Neural progenitor cell (in vitro differentiated cells): ENCODE measurements at regions not wholly inside any gene's neighbourhood (a gene's known extent, or its start where the extent isn't known, plus 50 kb on each side); places are given as distances from the start of the nearest gene placed in this dataset.
A peak's percentile ranks its signal among the peaks of the same experiment; 100 is the strongest.

ENCODE experiments used
- DNase-seq: peaks from one replicate; pipeline ENCODE4 v3.0.0-alpha.2; 2016; ENCODE audit warnings: low spot score
- H2AFZ ChIP-seq: fragments of 200-600 bp; sonication (generic); replicated peaks from 2 replicates; pipeline ENCODE4 v1.6.1; 2016; ENCODE audit warnings: antibody characterized with exemption
- H3F3A ChIP-seq: fragments of 200-600 bp; sonication (generic); 2 replicates; pipeline ENCODE4 v1.6.1; 2016; ENCODE audit warnings: antibody characterized with exemption, low read depth
- H3K27ac ChIP-seq: fragments of 200-600 bp; sonication (generic); 2 replicates; pipeline ENCODE4 v1.5.1; 2016; ENCODE audit warnings: mild to moderate bottlenecking
- H3K27me3 ChIP-seq: fragments of 200-600 bp; sonication (generic); 2 replicates; pipeline ENCODE4 v1.6.1; 2016; ENCODE audit warnings: mild to moderate bottlenecking, moderate library complexity
- H3K36me3 ChIP-seq: fragments of 200-600 bp; sonication (generic); 2 replicates; pipeline ENCODE4 v1.5.1; 2016
- H3K4me1 ChIP-seq: fragments of 200-600 bp; sonication (generic); 2 replicates; pipeline ENCODE4 v1.6.1; 2016; ENCODE audit warnings: mixed run types
- H3K4me2 ChIP-seq: fragments of 200-600 bp; sonication (generic); 2 replicates; pipeline ENCODE4 v1.6.1; 2016
- H3K4me3 ChIP-seq: fragments of 200-600 bp; sonication (generic); 2 replicates; pipeline ENCODE4 v1.5.1; 2016
- H3K79me2 ChIP-seq: fragments of 200-600 bp; sonication (generic); 2 replicates; pipeline ENCODE4 v1.6.1; 2016; ENCODE audit warnings: low read depth
- H3K9ac ChIP-seq: fragments of 200-600 bp; sonication (generic); 2 replicates; pipeline ENCODE4 v1.6.1; 2016
- H3K9me3 ChIP-seq: fragments of 200-600 bp; sonication (generic); 2 replicates; pipeline ENCODE4 v1.5.1; 2016; ENCODE audit warnings: low read depth
- H4K20me1 ChIP-seq: fragments of 200-600 bp; sonication (generic); 2 replicates; pipeline ENCODE4 v1.6.1; 2016; ENCODE audit warnings: low read depth
- H3K27ac Mint-ChIP-seq: 3 replicates; pipeline ENCODE4 v1.8.0; 2021; ENCODE audit warnings: mixed read lengths
- H3K27me3 Mint-ChIP-seq: 2 replicates; pipeline ENCODE4 v1.8.0; 2022; ENCODE audit warnings: low read depth, mild to moderate bottlenecking, inconsistent platforms, moderate library complexity, mixed read lengths; ENCODE audit not compliant: insufficient read depth
- H3K36me3 Mint-ChIP-seq: 3 replicates; pipeline ENCODE4 v1.8.0; 2021; ENCODE audit warnings: mixed read lengths
- H3K4me1 Mint-ChIP-seq: 3 replicates; pipeline ENCODE4 v1.8.0; 2021; ENCODE audit warnings: mixed read lengths
- H3K4me3 Mint-ChIP-seq: 3 replicates; pipeline ENCODE4 v1.8.0; 2021; ENCODE audit warnings: mild to moderate bottlenecking, moderate library complexity, mixed read lengths
- H3K9me3 Mint-ChIP-seq: 3 replicates; pipeline ENCODE4 v1.8.0; 2020; ENCODE audit warnings: mixed read lengths
- EZH2 ChIP-seq: fragments of 200-600 bp; sonication (generic); IDR thresholded peaks from 2 replicates; pipeline ENCODE4 v1.6.1; 2017; ENCODE audit warnings: antibody characterized with exemption, mild to moderate bottlenecking, moderate library complexity
- EZH2phosphoT487 ChIP-seq: fragments of 200-600 bp; sonication (generic); IDR thresholded peaks from 2 replicates; pipeline ENCODE4 v1.6.1; 2017; ENCODE audit warnings: antibody characterized with exemption
- TF ChIP-seq, protein P1 (sequence below): fragments of 200-600 bp; sonication (generic); IDR thresholded peaks from 2 replicates; pipeline ENCODE4 v1.5.1; 2017; ENCODE audit warnings: antibody characterized with exemption, mild to moderate bottlenecking

DNA sequence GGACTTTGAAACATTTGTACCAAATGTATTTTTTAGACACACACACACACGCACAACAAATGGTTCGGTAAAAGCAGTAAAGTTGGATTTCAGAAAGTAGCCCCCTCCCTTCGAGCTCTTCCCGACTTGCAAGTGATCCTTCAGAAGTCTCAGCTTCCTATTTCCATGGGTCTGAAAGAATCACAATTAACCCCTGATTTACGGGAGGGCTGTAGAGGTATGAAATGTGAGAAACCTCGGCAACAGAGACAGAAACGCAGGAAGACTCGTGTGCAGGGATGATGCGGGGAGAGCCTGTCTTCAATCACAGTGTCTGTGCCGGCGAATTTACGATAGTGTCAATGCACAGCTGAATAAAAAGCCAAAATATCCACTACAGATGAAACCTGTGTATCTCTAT, 60.7 kb upstream of the VRK1 start:
- H3K9me3 Mint-ChIP-seq: no peaks in the 10 kb centered on the region
- DNase-seq: no peak
- Histone ChIP-seq H3K4me2 (no peak overlapping the region), H3K27ac (no peak overlapping the region), H3K9me3 (no peaks in the 10 kb centered on the region), H4K20me1 (no peaks in the 10 kb centered on the region), H3K79me2 (no peaks in the 10 kb centered on the region), H3K27me3 (peaks cover 4% of the 10 kb centered on the region), H3K9ac (no peak overlapping the region), H3K4me3 (no peak overlapping the region), H3F3A (peaks cover 13% of the 10 kb centered on the region), H3K36me3 (no peaks in the 10 kb centered on the region), H3K4me1 (peaks cover 16% of the 10 kb centered on the region), H2AFZ (peak overlapping the region; percentile 20)
- no peaks in the 10 kb centered on the region for H3K36me3 Mint-ChIP-seq
- H3K4me1 Mint-ChIP-seq: peaks cover 46% of the 10 kb centered on the region
- peak overlapping the region; percentile 19 for H3K4me3 Mint-ChIP-seq
- TF ChIP-seq EZH2phosphoT487 (no peak), EZH2 (no peak)
- TF ChIP-seq, protein P1, sequence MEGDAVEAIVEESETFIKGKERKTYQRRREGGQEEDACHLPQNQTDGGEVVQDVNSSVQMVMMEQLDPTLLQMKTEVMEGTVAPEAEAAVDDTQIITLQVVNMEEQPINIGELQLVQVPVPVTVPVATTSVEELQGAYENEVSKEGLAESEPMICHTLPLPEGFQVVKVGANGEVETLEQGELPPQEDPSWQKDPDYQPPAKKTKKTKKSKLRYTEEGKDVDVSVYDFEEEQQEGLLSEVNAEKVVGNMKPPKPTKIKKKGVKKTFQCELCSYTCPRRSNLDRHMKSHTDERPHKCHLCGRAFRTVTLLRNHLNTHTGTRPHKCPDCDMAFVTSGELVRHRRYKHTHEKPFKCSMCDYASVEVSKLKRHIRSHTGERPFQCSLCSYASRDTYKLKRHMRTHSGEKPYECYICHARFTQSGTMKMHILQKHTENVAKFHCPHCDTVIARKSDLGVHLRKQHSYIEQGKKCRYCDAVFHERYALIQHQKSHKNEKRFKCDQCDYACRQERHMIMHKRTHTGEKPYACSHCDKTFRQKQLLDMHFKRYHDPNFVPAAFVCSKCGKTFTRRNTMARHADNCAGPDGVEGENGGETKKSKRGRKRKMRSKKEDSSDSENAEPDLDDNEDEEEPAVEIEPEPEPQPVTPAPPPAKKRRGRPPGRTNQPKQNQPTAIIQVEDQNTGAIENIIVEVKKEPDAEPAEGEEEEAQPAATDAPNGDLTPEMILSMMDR: no peak
- no peak overlapping the region for H3K27ac Mint-ChIP-seq
- peaks cover 11% of the 10 kb centered on the region for H3K27me3 Mint-ChIP-seq

DNA sequence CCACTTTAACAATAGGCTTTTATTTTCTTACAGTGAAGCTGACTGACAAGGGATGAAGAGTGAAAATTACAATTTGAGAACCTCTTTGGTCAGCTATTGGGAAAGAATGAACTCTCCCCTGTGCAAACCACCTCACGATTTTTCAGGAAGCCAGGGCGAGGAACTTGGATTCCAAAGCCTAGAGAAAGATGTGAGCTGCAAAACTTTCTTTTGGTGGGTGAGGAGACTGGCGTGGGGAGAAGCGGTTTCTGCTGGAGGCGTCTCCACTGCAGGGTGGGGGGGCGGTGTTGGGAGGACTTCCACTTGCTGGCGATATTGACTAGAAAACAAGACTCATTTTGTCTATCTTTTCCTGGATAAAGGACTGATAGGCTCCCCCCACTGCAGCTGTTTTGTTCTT, 59.3 kb upstream of the VRK1 start:
- Mint-ChIP-seq H3K27ac (no peak overlapping the region), H3K27me3 (peaks cover 9% of the 10 kb centered on the region), H3K9me3 (no peaks in the 10 kb centered on the region), H3K36me3 (no peaks in the 10 kb centered on the region), H3K4me1 (peaks cover 51% of the 10 kb centered on the region), H3K4me3 (no peak overlapping the region)
- no peak for TF ChIP-seq EZH2phosphoT487
- TF ChIP-seq, protein P1: no peak
- TF ChIP-seq EZH2: no peak
- DNase-seq: no peak
- H3K9me3 ChIP-seq: no peaks in the 10 kb centered on the region
- no peak overlapping the region for H2AFZ ChIP-seq
- H3K36me3 ChIP-seq: no peaks in the 10 kb centered on the region
- no peak overlapping the region for H3K4me3 ChIP-seq
- peaks cover 20% of the 10 kb centered on the region for H3K4me1 ChIP-seq
- no peak overlapping the region for H3K9ac ChIP-seq
- H3K27me3 ChIP-seq: peaks cover 12% of the 10 kb centered on the region
- peaks cover 13% of the 10 kb centered on the region for H3F3A ChIP-seq
- H3K4me2 ChIP-seq: no peak overlapping the region
- H4K20me1 ChIP-seq: no peaks in the 10 kb centered on the region
- no peaks in the 10 kb centered on the region for H3K79me2 ChIP-seq
- H3K27ac ChIP-seq: no peak overlapping the region

- H3K4me3 ChIP-seq: no peak overlapping the region
- peak overlapping the region; percentile 6 for H3K27ac ChIP-seq
- peaks cover 9% of the 10 kb centered on the region for H3K27me3 Mint-ChIP-seq
- no peaks in the 10 kb centered on the region for H3K9me3 ChIP-seq
- H3K4me1 Mint-ChIP-seq: peaks cover 52% of the 10 kb centered on the region
- peaks cover 13% of the 10 kb centered on the region for H3F3A ChIP-seq
- DNase-seq: peak; percentile 35
- no peak for TF ChIP-seq EZH2
- TF ChIP-seq EZH2phosphoT487: no peak
- TF ChIP-seq, protein P1: no peak
- H3K79me2 ChIP-seq: no peaks in the 10 kb centered on the region
- H2AFZ ChIP-seq: peak overlapping the region; percentile 98
- H3K4me1 ChIP-seq: peaks cover 20% of the 10 kb centered on the region
- H4K20me1 ChIP-seq: no peaks in the 10 kb centered on the region
- H3K4me3 Mint-ChIP-seq: no peak overlapping the region
- peak overlapping the region; percentile 42 for H3K27ac Mint-ChIP-seq
- H3K4me2 ChIP-seq: peak overlapping the region; percentile 2
- H3K9me3 Mint-ChIP-seq: no peaks in the 10 kb centered on the region
- H3K36me3 ChIP-seq: no peaks in the 10 kb centered on the region
- H3K36me3 Mint-ChIP-seq: no peaks in the 10 kb centered on the region
- H3K9ac ChIP-seq: no peak overlapping the region
- peaks cover 12% of the 10 kb centered on the region for H3K27me3 ChIP-seq
These were observed 57.8 kb upstream of the VRK1 start for GRCh38 chr14:96739200-96739910.
